OCI-M1 (cell line): ENCODE measurements at regions not wholly inside any gene's neighbourhood (a gene's known extent, or its start where the extent isn't known, plus 50 kb on each side); places are given as distances from the start of the nearest gene placed in this dataset.
"Not testable (repeated sequence)": the region's sequence is repeated elsewhere in the genome, so short reads cannot be mapped to it uniquely, and the experiment has no call there.

Experiments
- DNase-seq: peaks from one replicate; lab custom pipeline; 2025; lab: John Stamatoyannopoulos, UW

DNA sequence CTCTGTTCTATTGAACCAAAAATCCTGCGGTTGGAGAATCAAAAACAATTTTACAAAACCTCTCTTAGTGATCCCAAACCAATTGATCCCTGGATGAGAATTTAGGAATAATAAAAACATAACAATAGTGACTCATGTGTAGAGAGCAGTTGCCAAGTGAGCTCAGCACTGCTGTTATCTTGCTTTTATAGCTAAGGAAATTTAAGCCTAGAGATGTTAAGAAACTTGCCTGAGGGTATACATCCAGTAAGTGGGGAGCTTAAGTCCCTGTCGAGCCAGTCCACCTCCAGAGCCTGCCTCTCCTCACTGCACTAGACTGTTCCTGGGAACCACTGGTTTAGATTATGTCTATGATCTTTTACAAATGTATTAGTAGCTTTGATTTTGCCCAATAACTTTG, 358.4 kb upstream of the LMCD1 start:
- DNase-seq: no peak

DNA sequence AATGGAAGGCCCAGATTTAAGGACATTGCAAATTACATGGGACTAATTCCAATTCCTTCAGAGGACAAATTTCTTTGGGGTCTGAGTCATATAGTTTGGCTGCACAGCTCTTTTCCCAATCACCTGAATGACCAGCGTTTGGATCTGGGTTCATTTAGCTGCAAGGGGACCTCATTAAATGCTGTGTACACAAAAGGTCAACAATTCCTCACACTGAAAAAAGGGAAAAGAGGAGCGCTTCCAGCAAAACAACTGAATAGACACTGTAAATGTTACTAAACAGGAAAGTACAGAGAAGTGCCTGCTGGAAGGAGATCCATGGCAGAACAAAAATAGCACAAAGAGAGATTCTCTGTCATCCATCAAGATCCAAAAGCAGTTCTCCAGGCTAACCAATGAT, 356.0 kb upstream of the LMCD1 start:
- no peak for DNase-seq

DNA sequence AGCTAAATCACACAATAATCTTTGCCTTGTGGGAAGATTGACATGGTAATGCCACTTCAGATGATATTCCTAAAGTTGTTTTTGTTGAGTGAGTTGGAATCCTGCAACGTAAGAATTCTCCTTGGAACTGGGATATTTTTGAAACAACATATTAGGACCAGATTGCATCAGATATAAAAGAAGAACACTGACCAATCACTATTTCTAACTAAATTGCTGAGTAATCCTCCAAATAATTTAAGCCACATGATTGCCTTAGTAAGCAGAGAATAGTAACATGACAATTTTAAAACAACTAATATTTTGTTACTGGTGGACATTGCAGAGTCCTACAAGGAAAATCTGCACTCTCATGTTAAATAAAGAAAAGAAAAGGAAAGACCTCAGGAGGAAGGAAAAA, 353.9 kb upstream of the LMCD1 start:
- peak; percentile 34 for DNase-seq

GRCh38 chr3:8152821-8153418, 348.7 kb upstream of the LMCD1 start:
- no peak for DNase-seq

DNA sequence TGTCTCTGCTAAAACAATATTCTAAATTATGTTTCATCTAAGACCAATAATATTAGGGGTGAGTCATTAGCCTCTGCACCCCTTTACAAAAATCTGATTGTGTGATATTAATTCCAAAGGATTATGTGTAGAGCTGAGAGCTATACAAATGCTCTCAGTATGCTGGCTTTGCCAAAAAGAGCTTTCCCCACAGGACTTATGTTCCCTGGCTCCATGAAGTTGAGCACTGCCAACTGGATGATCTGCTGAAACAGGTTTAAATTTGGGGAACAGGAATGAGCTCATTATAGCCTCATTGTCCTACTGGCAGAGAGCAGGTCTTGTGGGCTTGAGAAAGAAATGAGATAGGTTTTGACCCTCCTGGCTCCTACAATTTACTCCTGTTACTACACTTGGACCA, 347.8 kb upstream of the LMCD1 start:
- DNase-seq: no peak

GRCh38 chr3:8154617-8155016, 347.0 kb upstream of the LMCD1 start:
- no peak for DNase-seq

- DNase-seq: no peak
Measured at GRCh38 chr3:8156138-8156537, 345.5 kb upstream of the LMCD1 start.

DNA sequence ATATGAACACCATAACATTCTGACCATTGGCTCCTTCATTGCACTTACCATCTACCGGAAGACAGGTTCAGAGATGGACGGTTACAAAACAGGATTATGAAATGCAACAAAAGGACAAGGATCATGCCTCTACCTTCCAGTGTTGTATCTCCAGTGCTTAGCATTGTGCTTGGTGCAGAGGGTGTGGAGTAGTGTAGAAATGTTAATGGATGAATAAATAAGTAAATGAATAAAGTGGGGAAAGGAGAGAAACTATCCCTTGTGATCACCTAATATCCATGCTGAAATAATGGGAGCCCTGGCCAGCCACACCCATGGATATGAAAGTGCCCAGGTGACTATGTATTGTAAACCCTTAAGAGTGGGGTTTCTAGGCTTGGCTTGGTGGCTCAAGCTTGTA, 344.8 kb upstream of the LMCD1 start:
- no peak for DNase-seq

- DNase-seq: no peak
Measured at GRCh38 chr3:8157640-8158039, 344.0 kb upstream of the LMCD1 start.

GRCh38 chr3:8164145-8164544, 337.5 kb upstream of the LMCD1 start:
- DNase-seq: no peak

DNA sequence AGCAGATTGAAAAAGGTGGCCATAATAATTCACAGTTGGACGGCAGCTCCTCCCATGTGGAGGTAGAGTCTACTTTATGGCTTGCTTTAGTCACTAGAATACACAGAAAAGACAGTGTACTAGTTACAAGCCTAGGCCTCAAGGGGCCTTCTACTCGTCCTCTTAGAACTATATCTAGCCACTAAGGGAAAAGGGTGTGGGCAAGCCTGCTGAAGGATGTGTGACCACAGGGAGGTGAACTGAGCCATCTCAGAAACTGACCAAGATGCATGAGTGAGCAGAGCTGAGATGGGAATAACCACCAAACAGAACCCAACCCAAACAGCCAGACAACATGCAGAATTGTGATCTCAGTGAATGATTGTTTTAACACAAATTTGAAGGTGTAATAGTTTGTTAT, 335.6 kb upstream of the LMCD1 start:
- DNase-seq: peak; percentile 38

GRCh38 chr3:8170971-8171508, 330.6 kb upstream of the LMCD1 start:
- DNase-seq: no peak

GRCh38 chr3:8173892-8174291, 327.7 kb upstream of the LMCD1 start:
- DNase-seq: no peak

DNA sequence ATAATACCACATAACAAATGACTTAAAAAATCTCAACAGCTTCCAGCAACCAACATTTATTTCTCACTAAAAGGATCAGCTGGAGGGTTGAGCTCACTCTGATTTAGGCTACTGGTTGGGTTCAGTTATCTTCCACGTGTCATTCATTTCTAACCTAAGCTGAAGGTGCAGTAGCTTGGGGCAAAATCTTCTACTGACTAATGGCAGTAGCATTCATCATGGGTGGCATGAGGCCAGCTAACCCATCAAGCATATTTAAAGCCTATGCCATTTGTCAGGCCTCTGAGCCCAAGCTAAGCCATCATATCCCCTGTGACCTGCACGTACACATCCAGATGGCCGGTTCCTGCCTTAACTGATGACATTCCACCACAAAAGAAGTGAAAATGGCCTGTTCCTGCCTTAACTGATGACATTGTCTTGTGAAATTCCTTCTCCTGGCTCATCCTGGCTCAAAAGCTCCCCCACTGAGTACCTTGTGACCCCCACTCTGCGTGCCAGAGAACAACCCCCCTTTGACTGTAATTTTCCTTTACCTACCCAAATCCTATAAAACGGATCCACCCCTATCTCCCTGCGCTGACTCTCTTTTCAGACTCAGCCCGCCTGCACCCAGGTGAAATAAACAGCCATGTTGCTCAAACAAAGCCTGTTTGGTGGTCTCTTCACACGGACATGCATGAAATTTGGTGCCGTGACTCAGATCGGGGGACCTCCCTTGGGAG, 324.7 kb upstream of the LMCD1 start:
- not testable (repeated sequence) for DNase-seq

GRCh38 chr3:8178516-8178915, 323.1 kb upstream of the LMCD1 start:
- not testable (repeated sequence) for DNase-seq

- no peak for DNase-seq
Measured at GRCh38 chr3:8182904-8183303, 318.7 kb upstream of the LMCD1 start.

DNA sequence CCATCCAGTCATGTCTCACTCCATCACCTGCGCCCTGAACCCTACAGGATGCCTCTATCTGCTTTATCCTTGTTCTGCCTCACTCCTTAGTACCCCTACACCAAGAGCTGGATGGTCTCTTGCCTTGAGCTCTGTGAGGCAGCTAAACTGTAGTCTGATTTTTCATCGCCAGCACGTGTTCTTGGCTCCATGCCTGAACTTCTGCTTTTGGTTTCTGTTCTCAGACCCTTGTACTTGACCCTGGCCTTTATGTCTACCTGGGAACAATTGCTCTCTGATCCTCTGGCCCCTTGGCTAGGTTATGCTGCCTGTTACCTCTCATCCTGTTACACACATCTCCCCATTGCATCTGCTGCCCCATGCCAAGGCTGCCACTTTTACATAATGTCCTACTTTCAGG, 318.0 kb upstream of the LMCD1 start:
- peak; percentile 74 for DNase-seq

- no peak for DNase-seq
Measured at GRCh38 chr3:8186213-8186612, 315.4 kb upstream of the LMCD1 start.

DNA sequence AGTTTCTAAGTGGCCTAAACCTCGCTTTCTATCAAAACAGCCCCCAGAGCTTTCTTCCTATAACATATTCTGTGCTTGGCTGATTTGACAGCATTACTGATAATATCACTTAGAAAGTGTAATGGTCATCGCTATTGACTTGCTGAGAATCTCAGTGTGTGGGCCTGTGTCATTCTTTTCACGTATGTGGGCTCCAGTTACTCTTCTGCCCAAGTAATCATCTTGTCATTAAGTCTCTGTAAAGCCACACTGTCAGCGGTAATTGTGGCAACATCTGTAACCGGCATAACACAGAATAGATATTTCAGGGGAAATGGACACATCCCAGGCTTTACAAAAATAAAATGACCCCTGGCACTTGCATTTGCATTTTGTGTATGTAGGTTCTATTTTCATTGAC, 313.6 kb upstream of the LMCD1 start:
- DNase-seq: no peak

DNA sequence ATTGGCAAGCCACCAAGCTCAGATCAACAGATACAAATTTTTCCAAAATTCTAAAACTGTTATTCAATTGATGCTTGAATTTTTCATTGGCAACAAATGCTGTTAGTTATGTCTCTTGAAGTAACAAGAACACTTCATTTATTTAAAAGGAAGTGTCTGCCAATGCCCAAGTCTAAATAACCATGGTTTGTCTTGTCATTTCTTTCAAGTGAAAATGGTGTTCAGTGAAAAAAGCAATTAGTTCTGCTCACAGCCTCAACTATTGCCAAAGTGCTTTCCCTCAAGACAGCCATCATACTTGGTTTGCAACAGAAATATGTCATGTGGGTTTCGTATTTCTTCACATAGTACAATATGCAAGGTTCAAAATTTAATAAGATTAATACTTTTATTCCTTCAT, 312.6 kb upstream of the LMCD1 start:
- DNase-seq: no peak

- no peak for DNase-seq
Measured at GRCh38 chr3:8191406-8191805, 310.2 kb upstream of the LMCD1 start.

GRCh38 chr3:8197384-8197783, 304.2 kb upstream of the LMCD1 start:
- no peak for DNase-seq

DNA sequence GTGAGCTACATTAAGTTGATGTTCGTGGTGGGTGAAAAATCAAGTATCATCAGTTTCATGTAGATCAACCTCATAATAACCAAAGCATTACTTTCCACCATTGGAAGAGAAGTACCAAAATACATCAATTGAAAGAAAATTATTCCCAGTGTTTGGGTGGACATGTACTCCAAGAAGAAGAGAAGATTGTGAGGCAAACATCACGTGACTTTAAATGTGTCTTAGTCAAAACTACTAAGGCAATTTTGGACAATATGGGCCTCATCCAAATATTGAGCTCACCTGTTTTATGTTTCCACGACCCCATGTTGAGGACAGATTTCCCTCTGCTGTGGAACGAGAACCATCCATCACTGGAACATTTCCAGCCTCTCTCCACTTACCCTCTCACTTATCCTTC, 303.0 kb upstream of the LMCD1 start:
- no peak for DNase-seq

GRCh38 chr3:8200996-8201395, 300.6 kb upstream of the LMCD1 start:
- DNase-seq: no peak
